ENCODE measurements at regions not wholly inside any gene's neighbourhood (a gene's known extent, or its start where the extent isn't known, plus 50 kb on each side); places are given as distances from the start of the nearest gene placed in this dataset.

GRCh38 chr2:19419211-19419880 is 60.9 kb upstream of the OSR1 start:
- no peak for DNase-seq (ENCODE audit: low read depth)
- no peak for TF ChIP-seq CTCF (IDR thresholded peaks at IDR 0.05; ENCODE audit: insufficient read depth, low read length)
- no peak overlapping the region for H3K4me3 ChIP-seq (ENCODE audit: low read depth, low read length)

GRCh38 chr2:19416784-19417684 is 58.6 kb upstream of the OSR1 start:
- no peak for DNase-seq (ENCODE audit: low read depth)
- no peak overlapping the region for H3K4me3 ChIP-seq (ENCODE audit: low read depth, low read length)
- TF ChIP-seq CTCF (IDR thresholded peaks at IDR 0.05; ENCODE audit: insufficient read depth, low read length) = no peak

GRCh38 chr2:19416083-19416482 is 57.7 kb upstream of the OSR1 start:
- H3K4me3 ChIP-seq (ENCODE audit: low read depth, low read length) = no peak overlapping the region
- TF ChIP-seq CTCF (IDR thresholded peaks at IDR 0.05; ENCODE audit: insufficient read depth, low read length) = no peak
- no peak for DNase-seq (ENCODE audit: low read depth)

- H3K4me3 ChIP-seq (ENCODE audit: low read depth, low read length) = no peak overlapping the region
- DNase-seq (ENCODE audit: low read depth) = peak; percentile 45
Observed at GRCh38 chr2:19409046-19409445, 50.6 kb upstream of the OSR1 start.

GRCh38 chr2:19408592-19408991 is 50.2 kb upstream of the OSR1 start:
- peak; percentile 77 for DNase-seq (ENCODE audit: low read depth)
- TF ChIP-seq CTCF (IDR thresholded peaks at IDR 0.05; ENCODE audit: insufficient read depth, low read length) = no peak
- no peak overlapping the region for H3K4me3 ChIP-seq (ENCODE audit: low read depth, low read length)

More at GRCh38 chr2:19409046-19409445, 50.6 kb upstream of the OSR1 start:
- TF ChIP-seq CTCF (IDR thresholded peaks at IDR 0.05; ENCODE audit: insufficient read depth, low read length) = no peak

All from fibroblast of the aortic adventitia (primary cell).